OCI-LY3 (cell line): ENCODE measurements at regions not wholly inside any gene's neighbourhood (a gene's known extent, or its start where the extent isn't known, plus 50 kb on each side); places are given as distances from the start of the nearest gene placed in this dataset.

Experiments
- H2AFZ ChIP-seq: fragments of 200-600, 300-600 bp; shearing (Covaris generic); 2 replicates; pipeline ENCODE4 v1.6.0; 2014; ENCODE audit warnings: antibody characterized with exemption, low read depth, low read length
- H3K27ac ChIP-seq: fragments of 200-600, 300-600 bp; sonication (generic); 2 replicates; pipeline ENCODE4 v1.5.1; 2014; ENCODE audit warnings: mild to moderate bottlenecking, low read length, moderate library complexity, mixed read lengths
- H3K27me3 ChIP-seq: fragments of 200-600, 300-600 bp; sonication (generic); 2 replicates; pipeline ENCODE4 v1.6.1; 2014; ENCODE audit warnings: low read depth, low read length, mixed read lengths
- H3K36me3 ChIP-seq: fragments of 200-600, 300-600 bp; sonication (generic); replicated peaks from 2 replicates; pipeline ENCODE3; 2014; ENCODE audit warnings: low read depth, low read length, mixed read lengths
- H3K4me1 ChIP-seq: fragments of 300-600, 200-600 bp; sonication (generic); 2 replicates; pipeline ENCODE4 v1.6.1; 2014; ENCODE audit warnings: low read length, mixed read lengths
- H3K4me2 ChIP-seq: fragments of 200-600, 300-600 bp; sonication (generic); 2 replicates; pipeline ENCODE4 v1.6.1; 2014; ENCODE audit warnings: low read length, mixed read lengths
- H3K4me3 ChIP-seq: fragments of 300-600, 200-600 bp; sonication (generic); 2 replicates; pipeline ENCODE4 v1.5.1; 2014; ENCODE audit warnings: antibody characterized with exemption, mild to moderate bottlenecking, low read length, moderate library complexity
- H3K79me2 ChIP-seq: fragments of 300-600, 200-600 bp; shearing (Covaris generic); 2 replicates; pipeline ENCODE4 v1.6.1; 2014; ENCODE audit warnings: mild to moderate bottlenecking, low read length, mixed read lengths
- H3K9ac ChIP-seq: fragments of 300-600, 200-600 bp; shearing (Covaris generic); 2 replicates; pipeline ENCODE4 v1.6.0; 2014; ENCODE audit warnings: mild to moderate bottlenecking, low read length, moderate library complexity
- H3K9me3 ChIP-seq: fragments of 200-600, 300-600 bp; shearing (Covaris generic); 2 replicates; pipeline ENCODE4 v1.6.1; 2014; ENCODE audit warnings: low read length, mixed read lengths; ENCODE audit not compliant: insufficient read depth
- H4K20me1 ChIP-seq: fragments of 200-600, 300-600 bp; sonication (generic); 2 replicates; pipeline ENCODE4 v1.6.1; 2016; ENCODE audit warnings: low read length, mixed read lengths; ENCODE audit not compliant: insufficient read depth
- CTCF ChIP-seq: fragments of 200-600, 300-600 bp; sonication (generic); IDR thresholded peaks from 2 replicates; pipeline ENCODE4 v1.5.1; 2014; ENCODE audit warnings: antibody characterized with exemption, low read length, low read depth
- EZH2phosphoT487 ChIP-seq: fragments of 200-600 bp; shearing (Covaris generic); IDR thresholded peaks from 2 replicates; pipeline ENCODE4 v1.6.1; 2018; ENCODE audit warnings: antibody characterized with exemption, mixed run types, low read depth

GRCh38 chr3:148131990-148132638 lies 565.6 kb upstream of the AGTR1 start:
- Histone ChIP-seq H3K4me3 (no peak overlapping the region), H3K9me3 (no peaks in the 10 kb centered on the region), H3K36me3 (no peaks in the 10 kb centered on the region), H4K20me1 (no peaks in the 10 kb centered on the region), H3K4me1 (no peaks in the 10 kb centered on the region), H3K79me2 (no peaks in the 10 kb centered on the region), H3K9ac (no peak overlapping the region), H3K27ac (no peak overlapping the region), H3K4me2 (no peak overlapping the region), H3K27me3 (no peaks in the 10 kb centered on the region), H2AFZ (no peak overlapping the region)
- no peak for TF ChIP-seq CTCF
- TF ChIP-seq EZH2phosphoT487 = no peak

GRCh38 chr3:148136816-148137215 lies 560.9 kb upstream of the AGTR1 start:
- no peaks in the 10 kb centered on the region for H3K36me3 ChIP-seq
- TF ChIP-seq CTCF = no peak
- no peak overlapping the region for H2AFZ ChIP-seq
- H3K27me3 ChIP-seq = no peaks in the 10 kb centered on the region
- H4K20me1 ChIP-seq = no peaks in the 10 kb centered on the region
- no peaks in the 10 kb centered on the region for H3K9me3 ChIP-seq
- H3K4me1 ChIP-seq = no peaks in the 10 kb centered on the region
- no peaks in the 10 kb centered on the region for H3K79me2 ChIP-seq
- no peak overlapping the region for H3K4me2 ChIP-seq
- H3K4me3 ChIP-seq = no peak overlapping the region
- no peak overlapping the region for H3K27ac ChIP-seq
- no peak overlapping the region for H3K9ac ChIP-seq

DNA sequence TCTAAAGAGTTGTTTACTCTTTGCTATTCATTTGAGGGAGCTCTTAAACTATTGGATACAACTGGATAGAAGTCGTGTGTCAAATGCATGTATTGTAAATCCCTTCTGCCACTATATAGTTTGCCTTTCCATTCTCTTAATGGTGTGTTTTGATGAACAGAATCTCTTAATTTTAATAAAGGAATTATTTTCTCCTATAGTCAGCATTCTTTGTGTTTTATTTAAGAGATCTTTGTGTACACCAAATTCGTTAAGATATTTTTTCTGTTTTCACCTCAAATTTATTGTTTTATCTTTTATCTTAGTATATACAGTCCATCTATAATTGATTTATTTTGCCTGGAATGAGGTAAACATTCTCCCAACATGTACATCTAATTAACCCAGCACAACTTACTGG lies 551.5 kb upstream of the AGTR1 start:
- no peaks in the 10 kb centered on the region for H3K27me3 ChIP-seq
- no peaks in the 10 kb centered on the region for H4K20me1 ChIP-seq
- no peak overlapping the region for H3K9ac ChIP-seq
- no peaks in the 10 kb centered on the region for H3K36me3 ChIP-seq
- H3K9me3 ChIP-seq = no peaks in the 10 kb centered on the region
- no peak for TF ChIP-seq EZH2phosphoT487
- no peak for TF ChIP-seq CTCF
- H3K4me3 ChIP-seq = no peak overlapping the region
- H3K4me1 ChIP-seq = no peaks in the 10 kb centered on the region
- H3K27ac ChIP-seq = no peak overlapping the region
- H2AFZ ChIP-seq = no peak overlapping the region
- H3K4me2 ChIP-seq = no peak overlapping the region
- no peaks in the 10 kb centered on the region for H3K79me2 ChIP-seq

DNA sequence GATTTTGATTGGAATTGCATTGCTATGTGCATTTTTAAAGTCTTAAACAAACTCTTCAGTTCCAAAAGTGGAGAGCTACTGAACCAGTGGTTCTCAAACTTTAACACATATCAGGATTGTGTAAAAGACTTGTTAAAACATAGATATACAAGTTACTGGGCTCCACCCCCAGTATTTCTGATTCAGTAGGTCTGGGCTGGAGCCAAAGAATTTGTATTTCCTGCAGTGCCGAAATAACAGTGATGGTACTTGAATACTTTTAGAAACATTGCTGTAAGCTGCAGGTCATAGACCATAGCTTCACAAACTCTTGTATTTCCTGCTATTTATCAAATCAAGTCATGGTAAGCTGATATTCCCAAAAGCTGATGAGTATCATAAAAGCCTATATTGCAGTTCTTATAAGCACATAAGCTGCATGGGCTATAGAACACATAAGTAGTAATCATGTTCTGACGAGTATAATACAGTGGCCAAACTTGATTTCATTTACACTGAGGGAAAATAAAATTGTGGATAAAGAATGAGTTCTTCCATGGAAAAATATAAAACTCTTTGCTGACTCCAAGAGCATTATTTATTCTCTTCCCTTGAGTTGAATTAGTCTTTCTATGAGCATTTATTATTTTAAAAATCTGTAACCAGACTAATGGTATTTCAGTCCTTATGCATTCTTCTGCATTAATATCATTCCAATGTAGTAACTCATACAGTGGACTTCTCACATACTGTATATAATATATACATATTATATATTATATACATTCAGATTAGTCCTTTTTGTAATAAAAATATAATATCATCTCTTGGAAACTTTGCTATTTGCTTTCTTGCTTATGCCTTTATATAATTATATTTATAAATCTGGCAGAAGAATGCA lies 550.5 kb upstream of the AGTR1 start:
- Histone ChIP-seq H4K20me1 (no peaks in the 10 kb centered on the region), H3K4me3 (no peak overlapping the region), H3K4me2 (no peak overlapping the region), H3K79me2 (no peaks in the 10 kb centered on the region), H3K9ac (no peak overlapping the region), H3K36me3 (no peaks in the 10 kb centered on the region), H3K9me3 (no peaks in the 10 kb centered on the region), H2AFZ (no peak overlapping the region), H3K4me1 (no peaks in the 10 kb centered on the region), H3K27ac (no peak overlapping the region), H3K27me3 (no peaks in the 10 kb centered on the region)
- no peak for TF ChIP-seq CTCF
- TF ChIP-seq EZH2phosphoT487 = no peak
